Peyer's patch (tissue), 4 donors: ENCODE measurements at regions not wholly inside any gene's neighbourhood (a gene's known extent, or its start where the extent isn't known, plus 50 kb on each side); places are given as distances from the start of the nearest gene placed in this dataset.
"Not testable (repeated sequence)": the region's sequence is repeated elsewhere in the genome, so short reads cannot be mapped to it uniquely, and the experiment has no call there.

Source experiments
- DNase-seq, 3 donors: peaks; one replicate each; pipeline ENCODE4 v3.0.0-alpha.2; 2017 to 2019
- H3K27ac ChIP-seq, 4 donors: fragments of 200-600 bp; sonication (generic); one replicate each; pipeline ENCODE4 v1.5.1; 2016 to 2019
- H3K27me3 ChIP-seq, 2 donors: fragments of 200-600 bp; sonication (generic); one replicate each; pipeline ENCODE4 v1.5.1; 2019
- H3K36me3 ChIP-seq, 3 donors: fragments of 200-600 bp; sonication (generic); one replicate each; pipeline ENCODE4 v1.5.1; 2016 to 2019
- H3K4me1 ChIP-seq, 4 donors: fragments of 200-600 bp; sonication (generic); one replicate each; pipeline ENCODE4 v1.5.1; 2016 to 2019
- H3K4me3 ChIP-seq, 4 donors: fragments of 200-600 bp; sonication (generic); 1 replicate in 3 of 4; 2 replicates in 1 of 4; pipeline ENCODE4 v1.5.1; 2016 to 2019; ENCODE audit warnings: mild to moderate bottlenecking in 1 of 4
- H3K9me3 ChIP-seq, 4 donors: fragments of 200-600 bp; sonication (generic); one replicate each; pipeline ENCODE4 v1.5.1; 2016 to 2019; ENCODE audit warnings: mild to moderate bottlenecking in 1 of 4
- CTCF ChIP-seq, 6 experiments: fragments of 450-650 bp in 4 of 6; fragments of 200-600 bp in 2 of 6; sonication (generic) in 1 of 6; IDR thresholded peaks; one replicate each; pipeline ENCODE4 v1.5.1; 2017 to 2019; ENCODE audit warnings: antibody characterized with exemption in 6 of 6, mild to moderate bottlenecking in 3 of 6, moderate library complexity in 1 of 6
- POLR2A ChIP-seq, 2 donors: fragments of 450-650 bp; IDR thresholded peaks; one replicate each; pipeline ENCODE4 v1.5.1; 2017; ENCODE audit warnings: antibody characterized with exemption in 2 of 2, mild to moderate bottlenecking in 2 of 2, moderate library complexity in 2 of 2

- DNase-seq: no peak
- TF ChIP-seq POLR2A (IDR thresholded peaks at IDR 0.05) (no peak), CTCF (IDR thresholded peaks at IDR 0.05) (peak in 4 of 6 experiments; percentile 16 to 60 (median 54))
- no peaks in the 10 kb centered on the region for H3K36me3 ChIP-seq
- H3K27me3 ChIP-seq: no peaks in the 10 kb centered on the region
- H3K27ac ChIP-seq: no peak overlapping the region
- no peak overlapping the region for H3K4me3 ChIP-seq
- H3K9me3 ChIP-seq: no peaks in the 10 kb centered on the region
- H3K4me1 ChIP-seq: no peaks in the 10 kb centered on the region
Observed at GRCh38 chr1:73674945-73675561, 522.9 kb downstream of the LRRIQ3 start.

- Histone ChIP-seq H3K4me1 (no peaks in the 10 kb centered on the region), H3K9me3 (no peaks in the 10 kb centered on the region), H3K27ac (no peak overlapping the region), H3K27me3 (no peaks in the 10 kb centered on the region), H3K36me3 (no peaks in the 10 kb centered on the region), H3K4me3 (no peak overlapping the region)
- DNase-seq: no peak
- no peak for TF ChIP-seq POLR2A (IDR thresholded peaks at IDR 0.05)
- TF ChIP-seq CTCF (IDR thresholded peaks at IDR 0.05): no peak
Observed at GRCh38 chr1:73673971-73674370, 524.0 kb downstream of the LRRIQ3 start.

- Histone ChIP-seq H3K27me3 (no peaks in the 10 kb centered on the region), H3K9me3 (no peaks in the 10 kb centered on the region), H3K36me3 (no peaks in the 10 kb centered on the region), H3K4me3 (no peak overlapping the region), H3K4me1 (no peaks in the 10 kb centered on the region), H3K27ac (no peak overlapping the region)
- TF ChIP-seq POLR2A (IDR thresholded peaks at IDR 0.05) (no peak), CTCF (IDR thresholded peaks at IDR 0.05) (no peak)
- no peak for DNase-seq
Observed at GRCh38 chr1:73671530-73671929, 526.4 kb downstream of the LRRIQ3 start.

GRCh38 chr1:73667959-73668358, 530.0 kb downstream of the LRRIQ3 start:
- DNase-seq, H3K4me3 ChIP-seq, H3K9me3 ChIP-seq, H3K27ac ChIP-seq, H3K27me3 ChIP-seq, H3K4me1 ChIP-seq, H3K36me3 ChIP-seq: not testable (repeated sequence)

- no peak for DNase-seq
- Histone ChIP-seq H3K4me1 (no peaks in the 10 kb centered on the region), H3K36me3 (no peaks in the 10 kb centered on the region), H3K27me3 (no peaks in the 10 kb centered on the region), H3K27ac (no peak overlapping the region), H3K4me3 (no peak overlapping the region), H3K9me3 (no peaks in the 10 kb centered on the region)
- no peak for TF ChIP-seq CTCF (IDR thresholded peaks at IDR 0.05)
- no peak for TF ChIP-seq POLR2A (IDR thresholded peaks at IDR 0.05)
Observed at GRCh38 chr1:73662526-73662925, 535.5 kb downstream of the LRRIQ3 start.

GRCh38 chr1:73659136-73659535, 538.8 kb downstream of the LRRIQ3 start:
- Histone ChIP-seq H3K4me3 (no peak overlapping the region), H3K27ac (no peak overlapping the region), H3K9me3 (no peaks in the 10 kb centered on the region), H3K36me3 (no peaks in the 10 kb centered on the region), H3K27me3 (no peaks in the 10 kb centered on the region), H3K4me1 (no peaks in the 10 kb centered on the region)
- no peak for TF ChIP-seq CTCF (IDR thresholded peaks at IDR 0.05)
- no peak for TF ChIP-seq POLR2A (IDR thresholded peaks at IDR 0.05)
- no peak for DNase-seq
